ENCODE measurements at regions not wholly inside any gene's neighbourhood (a gene's known extent, or its start where the extent isn't known, plus 50 kb on each side); places are given as distances from the start of the nearest gene placed in this dataset.
A peak's percentile ranks its signal among the peaks of the same experiment; 100 is the strongest.

DNA sequence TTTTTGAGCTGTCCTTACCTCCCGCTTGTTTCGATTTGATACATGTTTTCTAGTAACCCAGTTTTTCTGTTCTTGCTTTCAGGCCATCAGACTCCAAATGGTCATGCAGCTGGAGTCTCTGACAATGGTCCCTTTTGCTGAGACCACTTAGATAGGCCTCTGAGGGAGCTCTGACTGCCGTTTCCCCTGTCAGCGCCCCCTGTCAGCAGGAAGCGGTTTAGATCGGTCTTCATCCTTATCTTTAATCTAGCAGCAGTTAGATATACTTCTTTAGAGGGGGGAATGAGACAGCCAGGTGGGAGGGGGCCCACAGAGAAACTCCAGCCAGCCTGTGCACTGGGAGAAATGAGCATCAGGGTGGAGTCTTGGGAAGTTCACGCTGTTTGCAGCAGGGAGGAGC lies 457.9 kb downstream of the GPAT3 start:
- TF ChIP-seq GATA2 (IDR thresholded peaks at IDR 0.05; ENCODE audit: low read depth, low read length) (peak; percentile 45; the same call in 1 of the 2 replicates), GATA3 (IDR thresholded peaks at IDR 0.05; ENCODE audit: low read depth, low read length) (no peak)

Measured in SH-SY5Y (cell line).